Fibroblast of lung (primary cell): ENCODE measurements at regions not wholly inside any gene's neighbourhood (a gene's known extent, or its start where the extent isn't known, plus 50 kb on each side); places are given as distances from the start of the nearest gene placed in this dataset.

Experiments
- DNase-seq, 2 donors: peaks; one replicate each; pipeline versions ENCODE4 v3.0.0 to v3.0.0-alpha.2; 2010; ENCODE audit warnings: low read depth in 2 of 2
- H2AFZ ChIP-seq: 2 replicates; pipeline ENCODE4 v1.5.1; 2012; ENCODE audit warnings: low read length, control low read depth, inconsistent platforms
- H3K27ac ChIP-seq: 2 replicates; pipeline ENCODE4 v1.5.1; 2011; ENCODE audit warnings: low read length, control low read depth; ENCODE audit not compliant: insufficient read depth
- H3K27me3 ChIP-seq: 2 replicates; pipeline ENCODE4 v1.5.1; 2011; ENCODE audit warnings: mild to moderate bottlenecking, low read length; ENCODE audit not compliant: control insufficient read depth, insufficient read depth
- H3K36me3 ChIP-seq: 2 replicates; pipeline ENCODE4 v1.5.1; 2011; ENCODE audit warnings: low read length; ENCODE audit not compliant: control insufficient read depth, insufficient read depth
- H3K4me1 ChIP-seq: 2 replicates; pipeline ENCODE4 v1.5.1; 2011; ENCODE audit warnings: low read length; ENCODE audit not compliant: control insufficient read depth, insufficient read depth; ENCODE audit errors: extremely low read depth
- H3K4me2 ChIP-seq: 2 replicates; pipeline ENCODE4 v1.5.1; 2011; ENCODE audit warnings: low read length, control low read depth; ENCODE audit not compliant: insufficient read depth; ENCODE audit errors: extremely low read depth
- H3K4me3 ChIP-seq, 4 experiments: fragments of 200-600 bp in 1 of 4; sonication (generic) in 1 of 4; replicated peaks in 1 of 4; 2 replicates each; pipeline ENCODE4 v1.5.1; 2011 to 2016; ENCODE audit warnings: low read length in 4 of 4, low read depth in 3 of 4, mild to moderate bottlenecking in 3 of 4, control low read depth in 2 of 4, inconsistent platforms in 1 of 4, mixed read lengths in 1 of 4; ENCODE audit not compliant: insufficient read depth in 1 of 4; ENCODE audit errors: control extremely low read depth in 1 of 4
- H3K79me2 ChIP-seq: 2 replicates; pipeline ENCODE4 v1.5.1; 2012; ENCODE audit warnings: mild to moderate bottlenecking, low read length, inconsistent platforms; ENCODE audit not compliant: control insufficient read depth, insufficient read depth
- H3K9ac ChIP-seq: 2 replicates; pipeline ENCODE4 v1.5.1; 2011; ENCODE audit warnings: mild to moderate bottlenecking, low read length, control low read depth; ENCODE audit not compliant: insufficient read depth
- H3K9me3 ChIP-seq: 2 replicates; pipeline ENCODE4 v1.5.1; 2012; ENCODE audit warnings: low read depth, low read length; ENCODE audit not compliant: control insufficient read depth, insufficient read depth
- H4K20me1 ChIP-seq: 2 replicates; pipeline ENCODE4 v1.5.1; 2011; ENCODE audit warnings: low read length; ENCODE audit not compliant: control insufficient read depth, insufficient read depth; ENCODE audit errors: extremely low read depth
- CTCF ChIP-seq, 2 donors: IDR thresholded peaks in 1 of 2; conservative IDR thresholded peaks in 1 of 2; 1 replicate in 1 of 2; 2 replicates in 1 of 2; pipeline ENCODE4 v1.5.1; 2011 to 2012; ENCODE audit warnings: low read length in 2 of 2, control low read depth in 1 of 2, inconsistent platforms in 1 of 2, low read depth in 1 of 2, mild to moderate bottlenecking in 1 of 2
- EZH2 ChIP-seq: IDR thresholded peaks from 2 replicates; pipeline ENCODE4 v1.5.1; 2012; ENCODE audit warnings: low read length, control low read depth, mild to moderate bottlenecking; ENCODE audit errors: missing control alignments

DNA sequence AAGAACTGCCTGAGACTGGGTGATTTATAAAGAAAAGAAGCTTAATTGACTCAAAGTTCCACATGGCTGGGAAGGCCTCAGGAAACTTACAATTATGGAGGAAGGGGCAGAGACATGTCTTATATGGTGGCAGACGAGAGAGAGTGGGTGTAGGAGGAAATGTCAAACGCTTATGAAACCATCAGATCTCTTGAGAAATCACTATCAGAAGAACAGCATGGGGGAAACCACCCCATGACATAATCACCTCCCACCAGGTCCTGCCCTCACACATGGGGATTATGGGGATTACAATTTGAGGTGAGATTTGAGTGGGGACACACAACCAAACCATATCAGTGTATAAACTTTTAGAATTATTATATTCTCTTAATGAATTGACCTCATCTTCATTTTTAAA, 335.9 kb upstream of the DPYD start:
- no peak overlapping the region for H3K27ac ChIP-seq
- H3K27me3 ChIP-seq = no peaks in the 10 kb centered on the region
- no peak overlapping the region for H3K4me2 ChIP-seq
- no peaks in the 10 kb centered on the region for H3K36me3 ChIP-seq
- no peak for TF ChIP-seq CTCF (conservative IDR thresholded peaks at IDR 0.05 in 1 of 2, IDR thresholded peaks at IDR 0.05 in 1 of 2; ENCODE audit: low read depth in 1 of 2, low read length in 2 of 2)
- TF ChIP-seq EZH2 = no peak
- no peaks in the 10 kb centered on the region for H3K4me1 ChIP-seq
- H3K79me2 ChIP-seq = no peaks in the 10 kb centered on the region
- no peak overlapping the region for H3K9ac ChIP-seq
- no peak overlapping the region for H2AFZ ChIP-seq
- DNase-seq = no peak
- H4K20me1 ChIP-seq = no peaks in the 10 kb centered on the region
- no peaks in the 10 kb centered on the region for H3K9me3 ChIP-seq
- H3K4me3 ChIP-seq = no peak overlapping the region

DNA sequence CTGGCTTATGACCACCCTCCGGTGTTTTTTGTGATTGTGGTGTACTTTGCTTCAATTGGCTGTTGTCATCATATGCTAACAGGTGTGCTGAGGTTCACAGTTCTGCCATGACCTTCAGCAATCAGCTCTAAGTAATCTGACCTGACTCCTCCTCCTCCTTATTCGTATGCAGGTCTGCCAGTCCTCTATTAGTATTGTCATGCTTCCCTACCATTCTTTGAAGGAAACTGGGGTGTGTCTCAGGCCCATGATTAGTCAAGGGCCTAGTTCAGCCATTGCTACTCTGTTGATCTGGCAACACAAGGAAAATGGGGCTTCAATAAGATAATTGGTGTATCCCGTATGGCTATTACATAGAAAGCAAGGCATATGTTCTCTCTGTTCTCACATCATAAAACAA, 332.3 kb upstream of the DPYD start:
- Histone ChIP-seq H3K4me3 (no peak overlapping the region), H3K79me2 (no peaks in the 10 kb centered on the region), H3K27ac (no peak overlapping the region), H3K9ac (no peak overlapping the region), H3K27me3 (no peaks in the 10 kb centered on the region), H4K20me1 (no peaks in the 10 kb centered on the region), H3K36me3 (no peaks in the 10 kb centered on the region), H2AFZ (no peak overlapping the region), H3K4me1 (no peaks in the 10 kb centered on the region), H3K4me2 (no peak overlapping the region), H3K9me3 (no peaks in the 10 kb centered on the region)
- DNase-seq = no peak
- TF ChIP-seq EZH2 (no peak), CTCF (conservative IDR thresholded peaks at IDR 0.05 in 1 of 2, IDR thresholded peaks at IDR 0.05 in 1 of 2; ENCODE audit: low read depth in 1 of 2, low read length in 2 of 2) (no peak)

DNA sequence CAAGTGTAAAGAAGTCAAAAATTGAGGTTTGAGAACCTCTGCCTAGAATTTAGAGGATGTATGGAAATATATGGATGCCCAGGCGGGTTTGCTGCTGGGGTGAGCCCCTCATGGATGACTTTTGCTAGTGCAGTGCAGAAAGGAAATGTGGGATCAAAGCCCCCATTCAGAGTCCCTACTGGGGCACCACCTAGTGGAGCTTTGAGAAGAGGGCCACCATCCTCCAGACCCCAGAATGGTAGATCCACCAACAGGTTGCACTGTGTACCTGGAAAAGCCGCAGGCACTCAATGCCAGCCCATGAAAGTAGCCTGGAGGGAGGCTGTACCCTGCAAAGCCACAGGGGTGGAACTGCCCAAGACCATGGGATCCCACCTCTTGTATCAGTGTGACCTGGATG, 330.7 kb upstream of the DPYD start:
- Histone ChIP-seq H3K36me3 (no peaks in the 10 kb centered on the region), H3K27me3 (no peaks in the 10 kb centered on the region), H3K9ac (no peak overlapping the region), H3K4me3 (no peak overlapping the region), H3K4me1 (no peaks in the 10 kb centered on the region), H2AFZ (no peak overlapping the region), H3K9me3 (no peaks in the 10 kb centered on the region), H3K27ac (no peak overlapping the region), H3K79me2 (no peaks in the 10 kb centered on the region), H4K20me1 (no peaks in the 10 kb centered on the region), H3K4me2 (no peak overlapping the region)
- no peak for TF ChIP-seq CTCF (conservative IDR thresholded peaks at IDR 0.05 in 1 of 2, IDR thresholded peaks at IDR 0.05 in 1 of 2; ENCODE audit: low read depth in 1 of 2, low read length in 2 of 2)
- no peak for TF ChIP-seq EZH2
- DNase-seq = no peak
